OCI-LY7 (cell line): ENCODE measurements at regions not wholly inside any gene's neighbourhood (a gene's known extent, or its start where the extent isn't known, plus 50 kb on each side); places are given as distances from the start of the nearest gene placed in this dataset.

ENCODE experiments used
- BruUV-seq: library from RNA; stranded (reverse); fragments of 400-500 nt; replicated peaks from 2 replicates; lab custom pipeline; 2021; lab: Mats Ljungman, UMichigan
- CTCF ChIA-PET: fragments of 300-600 bp; sonication (Branson Sonifier 250); formaldehyde crosslinking; loops from one replicate; lab custom pipeline; 2022; ENCODE audit warnings: antibody characterized with exemption; ENCODE audit not compliant: unreplicated experiment; lab: Charles Lee
- POLR2A ChIA-PET: fragments of 300-600 bp; sonication (Branson Sonifier 250); formaldehyde crosslinking; loops from one replicate; lab custom pipeline; 2022; ENCODE audit warnings: antibody characterized with exemption; lab: Charles Lee
- DNase-seq: peaks from one replicate; pipeline ENCODE4 v3.0.0-alpha.2; 2015; ENCODE audit warnings: low spot score
- H2AFZ ChIP-seq: fragments of 200-600 bp; sonication (generic), shearing (Covaris generic); 2 replicates; pipeline ENCODE4 v1.6.1; 2014; ENCODE audit warnings: mild to moderate bottlenecking, antibody characterized with exemption, low read length, moderate library complexity
- H3K27ac ChIP-seq: fragments of 200-600 bp; sonication (generic); 2 replicates; pipeline ENCODE4 v1.5.1; 2014; ENCODE audit warnings: mixed run types, low read depth, mild to moderate bottlenecking, moderate library complexity, low read length, inconsistent platforms; ENCODE audit not compliant: poor library complexity, severe bottlenecking
- H3K36me3 ChIP-seq: fragments of 200-600 bp; sonication (generic); 2 replicates; pipeline ENCODE4 v1.6.1; 2014; ENCODE audit warnings: mild to moderate bottlenecking, antibody characterized with exemption, low read length, moderate library complexity, mixed read lengths; ENCODE audit not compliant: insufficient read depth
- H3K4me1 ChIP-seq: fragments of 200-600 bp; sonication (generic); 2 replicates; pipeline ENCODE4 v1.5.1; 2014; ENCODE audit warnings: mild to moderate bottlenecking, low read length; ENCODE audit not compliant: insufficient read depth, poor library complexity, severe bottlenecking
- H3K4me2 ChIP-seq: fragments of 200-600 bp; sonication (generic); 2 replicates; pipeline ENCODE4 v1.6.1; 2014; ENCODE audit warnings: mild to moderate bottlenecking, low read length
- H3K4me3 ChIP-seq: fragments of 200-600 bp; sonication (generic); 2 replicates; pipeline ENCODE4 v1.5.1; 2014; ENCODE audit warnings: mild to moderate bottlenecking, low read depth, low read length; ENCODE audit not compliant: poor library complexity, severe bottlenecking
- H3K79me2 ChIP-seq: fragments of 200-600 bp; sonication (generic); 2 replicates; pipeline ENCODE4 v1.6.1; 2016; ENCODE audit warnings: low read depth, mild to moderate bottlenecking, low read length, moderate library complexity, mixed read lengths; ENCODE audit not compliant: insufficient read depth
- H3K9me2 ChIP-seq: fragments of 200-600 bp; sonication (generic); 2 replicates; pipeline ENCODE4 v1.6.1; 2016; ENCODE audit warnings: mild to moderate bottlenecking, low read length, mixed read lengths; ENCODE audit not compliant: insufficient read depth
- H3K9me3 ChIP-seq: fragments of 200-600 bp; sonication (generic); 2 replicates; pipeline ENCODE4 v1.6.1; 2014; ENCODE audit warnings: mild to moderate bottlenecking, mixed run types, low read length, mixed read lengths
- H4K20me1 ChIP-seq: fragments of 200-600 bp; sonication (generic); 2 replicates; pipeline ENCODE4 v1.6.1; 2014; ENCODE audit warnings: mild to moderate bottlenecking, antibody characterized with exemption, low read length, moderate library complexity, mixed read lengths; ENCODE audit not compliant: insufficient read depth
- EZH2phosphoT487 ChIP-seq: fragments of 200-600 bp; sonication (generic); IDR thresholded peaks from 2 replicates; pipeline ENCODE4 v1.6.1; 2018; ENCODE audit warnings: low read depth, borderline replicate concordance, mild to moderate bottlenecking, mixed run types, antibody characterized with exemption, low read length, moderate library complexity, mixed read lengths
- intact Hi-C: fragments of 100-400 bp; cut with micrococcal nuclease; formaldehyde crosslinking; loops from one replicate; pipeline ENCODE4 v1.10.0; 2022; ENCODE audit not compliant: unreplicated experiment
- TF ChIP-seq, protein P1 (sequence below): fragments of 200-600 bp; sonication (generic); conservative IDR thresholded peaks from 2 replicates; pipeline ENCODE4 v1.5.1; 2014; ENCODE audit warnings: mild to moderate bottlenecking, antibody characterized with exemption, low read length, moderate library complexity, mixed read lengths

DNA sequence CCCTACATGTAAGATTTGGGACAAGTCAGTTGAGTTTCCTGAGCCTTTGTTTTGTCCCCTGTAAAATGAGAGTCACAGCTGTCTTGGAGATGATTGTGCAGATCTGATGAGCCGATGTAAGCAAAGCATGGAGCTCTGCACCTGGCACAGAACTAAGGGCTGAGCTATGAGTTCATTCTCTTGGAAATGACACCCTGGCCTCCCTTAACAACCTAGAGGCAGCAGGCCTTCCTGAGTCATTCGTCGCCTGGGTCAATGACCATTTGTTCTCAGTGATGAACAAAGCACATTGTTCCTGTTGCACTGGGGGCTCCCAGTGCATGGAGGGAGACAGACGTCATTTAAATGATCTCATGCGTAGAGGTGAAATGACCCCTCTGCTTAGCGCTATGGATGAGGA is 62.8 kb upstream of the GCSH start:
- no peaks in the 10 kb centered on the region for H3K9me2 ChIP-seq
- TF ChIP-seq, protein P1, sequence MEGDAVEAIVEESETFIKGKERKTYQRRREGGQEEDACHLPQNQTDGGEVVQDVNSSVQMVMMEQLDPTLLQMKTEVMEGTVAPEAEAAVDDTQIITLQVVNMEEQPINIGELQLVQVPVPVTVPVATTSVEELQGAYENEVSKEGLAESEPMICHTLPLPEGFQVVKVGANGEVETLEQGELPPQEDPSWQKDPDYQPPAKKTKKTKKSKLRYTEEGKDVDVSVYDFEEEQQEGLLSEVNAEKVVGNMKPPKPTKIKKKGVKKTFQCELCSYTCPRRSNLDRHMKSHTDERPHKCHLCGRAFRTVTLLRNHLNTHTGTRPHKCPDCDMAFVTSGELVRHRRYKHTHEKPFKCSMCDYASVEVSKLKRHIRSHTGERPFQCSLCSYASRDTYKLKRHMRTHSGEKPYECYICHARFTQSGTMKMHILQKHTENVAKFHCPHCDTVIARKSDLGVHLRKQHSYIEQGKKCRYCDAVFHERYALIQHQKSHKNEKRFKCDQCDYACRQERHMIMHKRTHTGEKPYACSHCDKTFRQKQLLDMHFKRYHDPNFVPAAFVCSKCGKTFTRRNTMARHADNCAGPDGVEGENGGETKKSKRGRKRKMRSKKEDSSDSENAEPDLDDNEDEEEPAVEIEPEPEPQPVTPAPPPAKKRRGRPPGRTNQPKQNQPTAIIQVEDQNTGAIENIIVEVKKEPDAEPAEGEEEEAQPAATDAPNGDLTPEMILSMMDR = no peak
- TF ChIP-seq EZH2phosphoT487 = no peak
- CTCF ChIA-PET = no interaction called here
- no peak overlapping the region for H3K4me3 ChIP-seq
- BruUV-seq = no TSS peak
- DNase-seq = no peak
- no peak overlapping the region for H3K4me2 ChIP-seq
- no peaks in the 10 kb centered on the region for H4K20me1 ChIP-seq
- POLR2A ChIA-PET = no interaction called here
- intact Hi-C loops = no loop called here
- no peak overlapping the region for H2AFZ ChIP-seq
- no peaks in the 10 kb centered on the region for H3K4me1 ChIP-seq
- no peak overlapping the region for H3K27ac ChIP-seq
- no peaks in the 10 kb centered on the region for H3K9me3 ChIP-seq
- no peaks in the 10 kb centered on the region for H3K79me2 ChIP-seq
- no peaks in the 10 kb centered on the region for H3K36me3 ChIP-seq

DNA sequence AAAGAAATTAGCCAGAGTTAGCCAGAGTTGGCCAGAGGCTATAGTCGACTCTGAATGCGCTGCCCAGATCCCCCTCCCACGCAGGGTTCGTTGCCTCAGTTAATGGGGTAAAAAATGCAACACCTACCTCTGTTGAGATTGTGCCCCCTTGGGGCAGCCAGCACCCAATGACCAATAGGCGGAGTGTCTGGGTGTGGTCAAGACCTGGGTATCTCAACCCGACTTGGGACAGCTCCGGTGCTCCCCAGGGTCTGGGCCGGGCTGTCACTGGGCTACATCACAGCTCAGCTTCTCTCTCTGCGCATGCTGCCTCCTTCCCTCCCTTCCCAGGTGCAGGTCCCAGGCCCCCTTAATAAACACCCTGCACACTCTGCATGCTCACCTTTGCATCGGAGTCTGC is 59.6 kb upstream of the GCSH start:
- CTCF ChIA-PET = no interaction called here
- intact Hi-C loops = no loop called here
- no peaks in the 10 kb centered on the region for H3K9me2 ChIP-seq
- no peak overlapping the region for H3K27ac ChIP-seq
- no peaks in the 10 kb centered on the region for H3K36me3 ChIP-seq
- no peaks in the 10 kb centered on the region for H3K9me3 ChIP-seq
- peak; percentile 6 for DNase-seq
- POLR2A ChIA-PET = no interaction called here
- no peaks in the 10 kb centered on the region for H3K4me1 ChIP-seq
- no peak overlapping the region for H3K4me2 ChIP-seq
- H3K79me2 ChIP-seq = no peaks in the 10 kb centered on the region
- H4K20me1 ChIP-seq = no peaks in the 10 kb centered on the region
- no peak overlapping the region for H3K4me3 ChIP-seq
- BruUV-seq = no TSS peak
- H2AFZ ChIP-seq = no peak overlapping the region
- TF ChIP-seq, protein P1 = 0 out of 2 replicates have a peak, but pooled peaks have one; percentile 39
- TF ChIP-seq EZH2phosphoT487 = no peak

DNA sequence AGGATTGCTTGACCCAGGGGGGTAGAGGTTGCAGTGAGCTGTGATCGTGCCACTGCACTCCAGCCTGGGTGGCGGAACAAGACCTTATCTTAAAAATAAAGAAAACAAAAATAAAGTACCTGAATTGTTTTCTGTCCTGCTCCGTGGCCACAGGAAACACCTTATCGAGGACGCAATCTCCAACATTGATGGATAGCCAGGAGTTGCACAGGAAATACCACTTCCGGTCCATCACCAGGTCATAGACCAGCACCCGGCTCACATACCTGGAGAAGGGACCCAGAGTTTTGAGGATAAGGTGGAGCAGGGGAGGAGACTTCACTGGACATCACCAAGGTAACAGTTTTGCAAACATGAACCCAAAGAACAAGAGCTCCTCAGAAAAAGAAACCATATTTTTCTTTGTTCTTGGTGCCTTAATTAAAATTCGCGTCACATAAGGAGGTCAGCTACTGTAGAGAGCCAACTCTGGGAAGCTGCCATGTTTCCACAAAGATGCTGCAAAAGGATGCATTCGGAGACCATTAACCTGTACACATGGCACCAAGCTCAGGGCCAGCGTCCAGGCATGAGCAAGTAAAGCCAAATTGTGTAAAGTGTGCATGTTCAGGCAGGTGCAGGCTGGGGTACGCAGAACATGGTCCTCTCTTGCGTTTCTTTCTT is 55.6 kb upstream of the GCSH start:
- POLR2A ChIA-PET = interaction anchor here (0.6 kb wide), 1 partner anchor 10 kb away, joined by 3 read pairs; no protein-coding TSS in a partner anchor
- no peak for DNase-seq
- TF ChIP-seq, protein P1 = no peak
- no peak for TF ChIP-seq EZH2phosphoT487
- CTCF ChIA-PET = no interaction called here
- H3K79me2 ChIP-seq = no peaks in the 10 kb centered on the region
- intact Hi-C loops = no loop called here
- H3K9me3 ChIP-seq = no peaks in the 10 kb centered on the region
- no peak overlapping the region for H3K4me2 ChIP-seq
- no TSS peak for BruUV-seq
- H2AFZ ChIP-seq = no peak overlapping the region
- no peak overlapping the region for H3K4me3 ChIP-seq
- H3K27ac ChIP-seq = no peak overlapping the region
- no peaks in the 10 kb centered on the region for H3K4me1 ChIP-seq
- H4K20me1 ChIP-seq = no peaks in the 10 kb centered on the region
- H3K36me3 ChIP-seq = no peaks in the 10 kb centered on the region
- H3K9me2 ChIP-seq = no peaks in the 10 kb centered on the region
